Hepatocyte (in vitro differentiated cells): ENCODE measurements at regions not wholly inside any gene's neighbourhood (a gene's known extent, or its start where the extent isn't known, plus 50 kb on each side); places are given as distances from the start of the nearest gene placed in this dataset.

Experiments used
- DNase-seq: peaks from one replicate; pipeline ENCODE4 v3.0.0-alpha.2; 2016; ENCODE audit warnings: low spot score
- H2AFZ ChIP-seq: fragments of 200-600 bp; sonication (generic); 2 replicates; pipeline ENCODE4 v1.6.0; 2016; ENCODE audit warnings: antibody characterized with exemption, mild to moderate bottlenecking
- H3K27ac ChIP-seq: fragments of 200-600 bp; sonication (generic); 2 replicates; pipeline ENCODE4 v1.5.1; 2016; ENCODE audit warnings: mild to moderate bottlenecking
- H3K27me3 ChIP-seq: fragments of 200-600 bp; sonication (generic); 2 replicates; pipeline ENCODE4 v1.6.1; 2016
- H3K36me3 ChIP-seq: fragments of 200-600 bp; sonication (generic); replicated peaks from 2 replicates; pipeline ENCODE4 v1.5.1; 2016; ENCODE audit warnings: low read depth; ENCODE audit not compliant: insufficient read depth
- H3K4me1 ChIP-seq: fragments of 200-600 bp; sonication (generic); 2 replicates; pipeline ENCODE4 v1.5.1; 2016; ENCODE audit warnings: mild to moderate bottlenecking, moderate library complexity; ENCODE audit not compliant: insufficient read depth
- H3K4me2 ChIP-seq: fragments of 200-600 bp; sonication (generic); 2 replicates; pipeline ENCODE4 v1.6.0; 2016
- H3K4me3 ChIP-seq: fragments of 200-600 bp; sonication (generic); 2 replicates; pipeline ENCODE4 v1.5.1; 2016; ENCODE audit warnings: mild to moderate bottlenecking
- H3K79me2 ChIP-seq: fragments of 200-600 bp; sonication (generic); 2 replicates; pipeline ENCODE4 v1.6.0; 2017; ENCODE audit warnings: mild to moderate bottlenecking
- H3K9me2 ChIP-seq: fragments of 200-600 bp; sonication (generic); replicated peaks from 2 replicates; pipeline ENCODE4 v1.6.0; 2017; ENCODE audit warnings: mild to moderate bottlenecking; ENCODE audit not compliant: insufficient read depth
- H3K9me3 ChIP-seq: fragments of 200-600 bp; sonication (generic); 2 replicates; pipeline ENCODE4 v1.5.1; 2016; ENCODE audit warnings: low read depth, mild to moderate bottlenecking
- H4K20me1 ChIP-seq: fragments of 200-600 bp; sonication (generic); 2 replicates; pipeline ENCODE4 v1.6.0; 2016; ENCODE audit warnings: mild to moderate bottlenecking; ENCODE audit not compliant: insufficient read depth, poor library complexity, severe bottlenecking
- CTCF ChIP-seq: fragments of 200-600 bp; sonication (generic); IDR thresholded peaks from 2 replicates; pipeline ENCODE4 v1.5.1; 2016; ENCODE audit warnings: antibody characterized with exemption, mild to moderate bottlenecking; ENCODE audit not compliant: poor library complexity
- EZH2 ChIP-seq: fragments of 200-600 bp; sonication (generic); IDR thresholded peaks from 2 replicates; pipeline ENCODE4 v1.6.1; 2016; ENCODE audit warnings: antibody characterized with exemption, mild to moderate bottlenecking, borderline replicate concordance
- EZH2phosphoT487 ChIP-seq: fragments of 200-600 bp; sonication (generic); IDR thresholded peaks from one replicate; pipeline ENCODE4 v1.6.1; 2018; ENCODE audit warnings: antibody characterized with exemption, mild to moderate bottlenecking, low read depth, moderate library complexity; ENCODE audit not compliant: unreplicated experiment, severe bottlenecking
- WGBS: methylation state at CpG from one replicate; pipeline ENCODE4 v1.1.6; 2016; ENCODE audit warnings: low lambda C conversion rate; ENCODE audit errors: missing lambda C conversion rate; 5-methylcytosine and 5-hydroxymethylcytosine counted together

GRCh38 chr2:237268004-237268708, 145.8 kb downstream of the COL6A3 start:
- Histone ChIP-seq H3K79me2 (no peaks in the 10 kb centered on the region), H3K27ac (no peak overlapping the region), H3K9me3 (no peaks in the 10 kb centered on the region), H4K20me1 (no peaks in the 10 kb centered on the region), H3K4me2 (no peak overlapping the region), H3K4me3 (no peak overlapping the region), H3K27me3 (no peaks in the 10 kb centered on the region), H3K36me3 (no peaks in the 10 kb centered on the region), H2AFZ (no peak overlapping the region), H3K9me2 (no peaks in the 10 kb centered on the region), H3K4me1 (peaks cover 5% of the 10 kb centered on the region)
- no peak for TF ChIP-seq CTCF
- no peak for TF ChIP-seq EZH2
- no peak for TF ChIP-seq EZH2phosphoT487
- 90% methylated on average over 7 of the region's 7 CpGs for WGBS
- no peak for DNase-seq

- H4K20me1 ChIP-seq: no peaks in the 10 kb centered on the region
- no peak for TF ChIP-seq EZH2phosphoT487
- TF ChIP-seq CTCF: no peak
- TF ChIP-seq EZH2: no peak
- H2AFZ ChIP-seq: no peak overlapping the region
- no peak for DNase-seq
- H3K4me2 ChIP-seq: no peak overlapping the region
- no peak overlapping the region for H3K4me3 ChIP-seq
- no peak overlapping the region for H3K27ac ChIP-seq
- 84% methylated on average over 8 of the region's 8 CpGs for WGBS
- H3K4me1 ChIP-seq: peaks cover 4% of the 10 kb centered on the region
- H3K79me2 ChIP-seq: no peaks in the 10 kb centered on the region
- H3K9me2 ChIP-seq: no peaks in the 10 kb centered on the region
- no peaks in the 10 kb centered on the region for H3K9me3 ChIP-seq
- no peaks in the 10 kb centered on the region for H3K27me3 ChIP-seq
- no peaks in the 10 kb centered on the region for H3K36me3 ChIP-seq
Measured at GRCh38 chr2:237269138-237269875, 144.7 kb downstream of the COL6A3 start.

- WGBS: 67% methylated on average over 3 of the region's 3 CpGs
Measured at GRCh38 chr2:237270520-237270919, 143.4 kb downstream of the COL6A3 start.

More at GRCh38 chr2:237270520-237270919, 143.4 kb downstream of the COL6A3 start:
- H3K4me1 ChIP-seq: no peaks in the 10 kb centered on the region
- H3K4me3 ChIP-seq: no peak overlapping the region
- H4K20me1 ChIP-seq: no peaks in the 10 kb centered on the region
- no peak overlapping the region for H3K4me2 ChIP-seq
- H3K27me3 ChIP-seq: no peaks in the 10 kb centered on the region
- no peaks in the 10 kb centered on the region for H3K9me2 ChIP-seq
- H2AFZ ChIP-seq: no peak overlapping the region
- H3K79me2 ChIP-seq: no peaks in the 10 kb centered on the region
- H3K27ac ChIP-seq: no peak overlapping the region
- no peak for DNase-seq
- H3K36me3 ChIP-seq: no peaks in the 10 kb centered on the region
- TF ChIP-seq EZH2phosphoT487 (no peak), EZH2 (no peak), CTCF (no peak)
- H3K9me3 ChIP-seq: no peaks in the 10 kb centered on the region
